ENCODE measurements at regions not wholly inside any gene's neighbourhood (a gene's known extent, or its start where the extent isn't known, plus 50 kb on each side); places are given as distances from the start of the nearest gene placed in this dataset.

- no peak for TF ChIP-seq CHD7 (IDR thresholded peaks at IDR 0.05; ENCODE audit: insufficient replicate concordance, low read length)
- TF ChIP-seq CHD1 (IDR thresholded peaks at IDR 0.05; ENCODE audit: low read depth, low read length) = no peak
- TF ChIP-seq POLR2A (IDR thresholded peaks at IDR 0.05; ENCODE audit: control extremely low read depth in 1 of 2, low read depth in 2 of 2, low read length in 2 of 2) = no peak
- TF ChIP-seq ZNF274 (IDR thresholded peaks at IDR 0.05; ENCODE audit: borderline replicate concordance, extremely low read depth, low read length) = no peak
- no peak for TF ChIP-seq CBX5 (IDR thresholded peaks at IDR 0.05; ENCODE audit: low read depth, low read length)
- no peak for TF ChIP-seq TEAD4 (IDR thresholded peaks at IDR 0.05; ENCODE audit: low read depth, low read length)
- no peak for TF ChIP-seq TBP (IDR thresholded peaks at IDR 0.05; ENCODE audit: low read depth, low read length)
- TF ChIP-seq HDAC6 (IDR thresholded peaks at IDR 0.05; ENCODE audit: low read depth, low read length) = no peak
- no peak for TF ChIP-seq SIN3A (conservative IDR thresholded peaks at IDR 0.05 in 1 of 2, IDR thresholded peaks at IDR 0.05 in 1 of 2; ENCODE audit: low read depth in 1 of 2, low read length in 2 of 2)
- TF ChIP-seq CEBPB (IDR thresholded peaks at IDR 0.05; ENCODE audit: low read depth, low read length) = no peak
- TF ChIP-seq JUN (IDR thresholded peaks at IDR 0.05; ENCODE audit: low read depth, low read length) = no peak
Measured at GRCh38 chr2:173427887-173428668, 73.4 kb downstream of the CDCA7 start (continued).
